ENCODE measurements at regions not wholly inside any gene's neighbourhood (a gene's known extent, or its start where the extent isn't known, plus 50 kb on each side); places are given as distances from the start of the nearest gene placed in this dataset.
"Not testable (repeated sequence)": the region's sequence is repeated elsewhere in the genome, so short reads cannot be mapped to it uniquely, and the experiment has no call there.

DNA sequence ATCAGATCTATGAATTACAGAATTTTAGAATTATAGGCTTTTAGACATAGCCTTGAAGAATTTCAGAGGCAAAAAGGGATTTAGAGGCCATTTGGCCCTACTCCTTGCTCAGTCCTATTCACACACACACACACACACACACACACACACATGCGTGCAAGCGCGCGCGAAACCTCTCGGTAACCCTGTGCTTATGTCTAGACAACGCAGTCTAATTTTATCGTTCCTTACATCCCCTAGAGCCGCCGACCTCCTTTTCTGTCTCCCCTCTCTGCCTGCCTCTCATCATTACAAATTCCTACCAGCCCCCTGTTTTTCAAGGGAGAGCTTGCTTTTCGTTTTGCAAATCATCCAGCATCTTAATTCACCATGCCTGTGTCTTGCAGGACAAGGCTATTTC, 252.1 kb downstream of the FOXD2 start:
- DNase-seq, result no peak

DNA sequence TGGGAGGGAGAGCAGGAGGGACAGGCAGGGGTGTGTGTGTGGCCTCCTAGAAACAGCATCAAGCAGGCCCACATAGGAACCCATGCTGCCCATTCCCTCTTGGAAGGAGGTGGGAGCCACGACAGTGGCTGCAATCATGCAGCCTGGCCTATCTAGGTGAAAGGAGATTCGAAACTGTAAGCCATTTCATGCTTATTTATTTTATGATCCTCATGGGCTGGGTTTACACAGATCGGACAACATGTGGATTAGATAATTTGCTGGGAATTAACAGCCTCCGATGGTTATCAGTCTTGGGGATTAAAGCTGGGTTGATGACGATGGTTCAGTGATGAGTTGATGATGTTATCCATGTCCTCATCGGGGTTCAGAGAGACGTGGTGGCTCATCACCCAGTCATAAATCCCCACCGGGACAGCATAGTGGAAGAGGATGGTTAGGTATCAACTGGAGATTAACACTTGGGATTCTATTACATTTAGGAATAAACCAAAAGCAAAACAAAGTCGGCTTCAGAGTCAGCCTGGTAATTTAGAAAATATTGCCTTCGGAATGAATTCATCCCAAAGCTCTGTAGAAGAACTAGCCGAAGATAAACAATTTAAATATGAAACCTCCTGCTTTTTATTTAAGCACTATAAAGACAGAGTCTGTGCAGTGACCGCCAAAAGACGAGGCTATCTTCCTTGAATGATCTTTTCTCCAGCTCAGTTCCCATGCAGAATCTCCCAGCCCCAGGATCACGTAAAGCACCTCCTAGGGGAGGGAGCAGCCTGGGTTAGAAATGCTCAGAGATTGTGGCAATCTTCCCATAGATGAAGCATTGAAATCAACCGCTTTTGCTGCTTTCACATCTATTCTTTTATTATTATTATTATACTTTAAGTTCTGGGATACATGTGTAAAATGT, 252.8 kb downstream of the FOXD2 start:
- no peak for DNase-seq

DNA sequence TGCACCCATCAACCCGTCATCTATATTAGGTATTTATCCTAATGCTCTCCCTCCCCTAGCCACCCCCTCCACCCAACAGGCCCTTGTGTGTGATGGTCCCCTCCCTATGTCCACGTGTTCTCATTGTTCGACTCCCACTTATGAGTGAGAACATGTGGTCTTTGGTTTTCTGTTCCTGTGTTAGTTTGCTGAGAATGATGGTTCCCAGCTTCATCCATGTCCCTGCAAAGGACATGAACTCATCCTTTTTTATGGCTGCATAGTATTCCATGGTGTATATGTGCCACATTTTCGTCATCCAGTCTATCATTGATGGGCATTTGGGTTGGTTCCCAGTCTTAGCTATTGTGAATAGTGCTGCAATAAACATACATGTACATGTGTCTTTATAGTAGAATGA, 253.4 kb downstream of the FOXD2 start:
- DNase-seq, result not testable (repeated sequence)

DNA sequence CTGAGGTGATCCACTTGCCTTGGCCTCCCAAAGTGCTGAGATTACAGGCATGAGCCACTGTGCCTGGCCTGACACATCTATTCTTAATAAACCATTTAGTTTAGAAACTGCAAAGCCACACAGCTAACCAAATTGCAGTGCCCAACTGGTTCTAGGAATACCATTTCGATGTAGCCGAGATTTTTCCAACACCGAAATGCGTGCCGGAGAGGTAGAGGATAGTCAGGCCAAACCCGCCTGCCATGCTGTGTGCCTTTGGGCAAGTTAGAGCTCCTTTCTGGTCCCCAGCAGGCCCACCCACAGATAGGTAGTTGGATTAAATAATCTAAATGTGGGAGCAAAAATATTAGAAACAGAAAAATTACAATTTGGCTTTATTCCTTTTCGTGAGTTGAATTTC, 254.4 kb downstream of the FOXD2 start:
- DNase-seq, result no peak

DNA sequence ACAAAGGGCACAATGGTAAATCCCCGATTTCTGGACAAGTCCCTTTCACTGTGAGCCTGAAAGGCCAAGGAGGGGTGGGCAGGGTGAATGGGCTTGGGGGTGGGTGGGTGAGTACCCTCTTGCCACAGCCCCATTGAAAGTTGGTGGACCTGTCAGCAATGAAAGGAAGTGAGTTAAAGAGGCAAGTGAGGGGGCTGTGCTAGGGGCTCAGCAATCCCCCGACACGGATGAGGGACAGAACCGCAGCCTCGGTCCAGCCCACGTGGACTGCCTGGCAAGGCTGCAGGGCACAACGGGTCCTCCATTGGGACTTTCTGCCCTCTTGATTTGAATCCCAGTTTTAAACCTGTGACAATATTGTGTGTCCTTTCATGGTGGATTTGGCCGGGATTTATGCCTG, 255.3 kb downstream of the FOXD2 start:
- DNase-seq, result no peak

DNA sequence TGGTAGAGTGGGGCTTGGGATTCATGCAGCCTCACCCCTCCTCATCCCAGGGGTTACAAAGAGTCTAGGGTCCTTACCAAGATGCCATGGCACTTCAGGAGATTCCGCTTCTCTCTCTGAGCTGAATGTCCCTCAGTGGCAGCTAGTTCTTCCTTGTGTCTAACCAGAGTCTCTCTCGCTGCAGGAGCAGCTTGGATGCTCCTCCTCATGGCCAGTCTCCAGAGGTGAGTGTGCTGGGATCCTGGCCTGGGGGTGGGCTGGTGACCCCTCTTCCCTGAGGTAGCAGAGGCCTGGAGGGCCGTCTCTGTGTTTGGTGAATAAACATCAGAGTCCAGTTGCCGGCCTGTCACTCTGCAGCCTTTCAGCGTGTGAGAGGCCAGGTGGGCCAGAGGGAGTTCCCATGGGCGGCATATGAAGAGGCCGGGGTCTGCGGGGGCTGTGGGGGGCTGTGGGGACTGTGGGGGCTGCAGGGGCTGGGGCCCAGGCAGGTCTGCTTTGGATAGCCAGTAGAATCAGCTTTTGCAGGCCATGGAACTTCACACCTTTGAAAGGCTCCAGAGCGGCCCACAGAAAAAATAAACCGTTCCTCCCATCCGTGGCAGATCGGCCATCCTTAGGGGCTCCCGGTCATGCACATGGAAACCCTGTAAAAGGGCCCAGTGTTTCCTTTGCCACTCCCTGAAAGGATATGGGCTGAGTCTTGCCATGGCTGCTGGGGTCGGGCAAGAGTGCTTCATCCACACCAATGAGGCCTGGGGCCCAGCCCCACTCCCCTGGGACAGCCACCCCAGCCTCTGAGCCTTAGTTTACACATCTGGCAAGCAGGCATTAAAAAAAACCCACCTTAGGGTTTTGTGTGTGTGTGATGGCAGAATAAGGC, 256.4 kb downstream of the FOXD2 start:
- DNase-seq, result no peak

DNA sequence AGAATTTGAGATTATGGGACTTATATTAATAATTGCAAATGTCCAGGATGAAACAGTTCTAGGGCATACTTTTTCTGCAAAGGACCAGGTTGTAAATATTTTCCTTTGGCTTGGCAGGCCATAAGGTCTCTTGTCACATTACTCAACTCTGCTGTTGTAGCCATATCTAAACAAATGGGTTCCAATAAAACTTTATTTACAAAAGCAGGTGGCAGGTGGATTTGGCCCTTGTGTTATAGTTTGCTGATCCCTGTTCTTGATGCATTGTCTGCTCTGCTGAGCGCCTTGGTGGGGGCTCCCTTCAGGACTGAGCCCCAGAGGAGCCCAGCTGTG, 258.5 kb downstream of the FOXD2 start:
- no peak for DNase-seq

DNA sequence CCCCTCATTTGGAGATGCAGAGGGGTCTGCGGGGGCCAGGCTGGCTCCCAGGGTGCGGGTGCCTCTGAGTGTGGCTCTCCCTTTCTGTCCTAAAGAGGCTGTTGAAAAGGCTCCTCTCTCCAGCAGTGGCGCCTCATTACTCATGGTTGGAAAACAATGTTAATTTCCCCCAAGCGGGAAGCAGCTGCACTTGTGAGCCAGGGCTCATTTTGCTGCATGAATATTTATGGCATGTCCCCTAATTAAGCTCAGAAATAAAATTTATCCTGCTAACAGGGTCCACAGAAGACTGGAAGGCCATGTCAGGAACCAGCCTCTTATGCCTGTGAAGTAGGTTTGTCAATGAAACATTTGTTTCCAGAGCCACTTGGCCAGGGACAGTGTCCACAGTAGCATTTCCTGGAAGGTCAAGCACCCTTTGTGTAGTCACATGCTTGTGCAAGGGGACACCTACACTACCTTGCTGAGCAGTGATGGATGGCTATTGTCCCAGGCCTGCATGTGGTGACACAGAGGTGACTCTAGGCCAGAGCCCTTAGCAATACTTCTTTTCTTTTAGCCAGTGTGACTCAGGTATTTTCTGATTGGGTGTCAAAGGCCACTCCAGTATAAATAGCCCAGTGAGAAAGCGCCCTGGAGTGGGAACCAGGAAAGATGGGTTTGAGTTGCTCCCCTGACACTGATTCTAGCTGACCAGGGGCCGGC, 259.0 kb downstream of the FOXD2 start:
- DNase-seq, result no peak

DNA sequence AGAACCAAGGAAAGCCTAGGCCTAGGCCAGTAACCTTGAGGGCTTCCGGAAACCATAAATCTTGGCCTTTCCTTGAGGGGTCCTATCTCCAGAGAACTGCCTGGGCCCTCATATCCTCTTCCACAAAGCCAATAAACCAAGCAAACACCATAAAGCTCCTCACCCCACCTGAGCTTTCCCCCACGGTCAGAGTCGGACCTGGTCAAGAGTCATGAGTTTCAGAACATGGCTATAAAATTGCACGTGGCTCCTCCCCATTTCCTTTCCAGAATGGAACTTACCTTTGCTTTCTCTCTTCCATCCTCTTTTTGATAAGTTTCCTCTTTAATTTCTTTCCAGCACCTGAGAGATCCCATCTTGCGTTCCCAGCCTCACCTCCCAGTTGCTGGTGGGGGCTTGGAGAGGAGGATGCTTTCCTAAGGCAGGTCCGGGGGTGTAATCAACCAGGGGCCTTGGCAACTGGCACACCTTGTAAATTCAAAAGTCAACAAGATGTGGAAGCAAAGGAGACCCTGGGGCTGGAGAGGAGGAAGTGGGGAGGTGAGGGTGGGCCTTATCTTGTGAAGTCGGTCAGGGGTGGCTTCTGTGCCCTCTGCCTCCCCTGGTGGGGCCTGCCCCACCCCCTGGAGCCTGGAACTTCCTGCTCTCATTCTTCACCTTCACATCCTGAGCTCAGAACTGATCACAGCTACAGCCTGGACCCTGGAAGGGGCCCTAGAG, 259.9 kb downstream of the FOXD2 start:
- DNase-seq, result no peak

DNA sequence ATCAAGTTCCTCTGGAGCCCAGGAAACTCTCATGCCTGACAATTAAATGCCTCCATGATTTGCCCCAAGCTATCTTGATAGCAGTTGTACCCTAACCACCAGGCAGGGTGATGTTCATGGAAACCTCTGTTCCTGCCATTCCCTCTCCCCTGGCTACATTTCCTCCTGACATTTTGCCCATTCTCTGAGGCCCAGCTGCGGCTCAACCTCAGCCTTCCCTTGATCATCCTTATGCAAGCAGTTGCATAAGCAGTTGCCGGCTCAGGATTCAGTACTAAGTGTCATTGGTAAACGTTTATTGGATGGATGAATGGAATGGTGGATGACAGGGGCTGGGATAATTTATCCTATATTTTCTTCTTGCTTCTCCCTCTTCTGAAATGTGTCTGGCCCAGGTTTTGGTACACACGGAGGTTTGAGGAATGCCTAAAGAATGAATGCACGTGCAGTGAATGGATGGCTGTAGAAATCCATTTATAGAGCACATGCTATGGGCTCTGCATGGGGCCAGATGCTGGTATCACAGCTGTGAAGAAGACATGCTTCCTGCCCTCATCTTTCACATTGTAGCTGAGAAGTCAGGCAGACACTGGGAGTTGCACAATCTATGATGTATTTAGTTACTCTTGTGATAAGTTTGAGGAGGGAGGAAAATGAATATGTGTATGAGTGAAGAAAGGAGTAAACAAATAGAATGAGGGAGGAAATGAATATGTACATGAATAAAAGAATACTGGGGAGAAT, 261.8 kb downstream of the FOXD2 start:
- no peak for DNase-seq

DNA sequence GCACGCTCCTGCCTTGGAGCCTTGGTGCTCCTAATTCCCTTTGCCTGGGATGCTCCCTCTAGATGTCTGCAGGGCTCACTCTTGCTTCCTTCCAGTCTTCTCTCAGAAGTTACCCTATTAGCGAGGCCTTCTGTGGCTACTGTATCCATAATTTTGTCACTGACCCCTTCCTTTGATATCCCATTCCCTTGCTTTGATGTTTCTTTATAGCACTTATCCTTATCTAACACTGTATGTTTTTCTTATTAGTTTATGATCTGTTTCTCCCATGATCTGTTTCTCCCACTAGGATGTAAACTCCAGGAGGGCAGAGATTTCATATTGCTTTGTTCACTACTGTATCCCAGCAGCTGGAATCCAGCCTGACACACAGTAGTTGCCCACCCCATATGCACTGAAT, 263.4 kb downstream of the FOXD2 start:
- no peak for DNase-seq

DNA sequence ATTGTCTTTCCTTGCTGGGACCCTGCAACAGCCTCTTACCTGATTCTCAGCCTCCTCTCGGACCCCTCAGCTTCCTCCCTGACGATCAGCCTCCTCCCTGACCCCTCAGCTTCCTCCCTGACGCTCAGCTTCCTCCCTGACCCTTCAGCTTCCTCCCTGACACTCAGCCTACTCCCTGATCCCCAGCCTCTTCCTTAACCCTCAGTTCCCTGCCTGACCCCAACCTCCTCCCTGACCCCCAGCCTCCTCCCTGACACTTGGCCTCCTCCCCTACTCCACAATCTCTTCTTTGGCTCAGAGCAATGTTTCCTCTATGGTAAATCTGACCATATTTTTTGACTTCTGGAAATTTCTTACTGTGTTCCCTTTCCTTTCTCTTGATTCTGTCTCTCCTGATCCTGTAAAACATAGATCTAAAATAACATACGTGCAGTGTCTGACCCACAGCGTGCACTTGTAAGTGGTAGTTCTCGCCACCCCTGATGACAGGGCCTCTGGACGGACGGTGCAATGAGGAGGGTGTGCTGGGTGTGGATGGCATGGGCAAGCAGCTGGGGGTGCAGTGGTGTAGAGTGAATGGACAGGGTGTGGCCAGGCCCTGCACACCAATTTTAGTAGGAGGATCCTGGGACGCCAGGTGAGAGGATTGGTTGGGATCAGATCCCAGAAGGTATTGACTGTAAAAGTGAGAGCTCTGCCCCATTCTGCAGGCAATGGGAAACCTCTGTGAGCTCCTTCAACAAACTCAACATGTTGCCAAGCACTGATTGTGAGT, 264.1 kb downstream of the FOXD2 start:
- no peak for DNase-seq

DNA sequence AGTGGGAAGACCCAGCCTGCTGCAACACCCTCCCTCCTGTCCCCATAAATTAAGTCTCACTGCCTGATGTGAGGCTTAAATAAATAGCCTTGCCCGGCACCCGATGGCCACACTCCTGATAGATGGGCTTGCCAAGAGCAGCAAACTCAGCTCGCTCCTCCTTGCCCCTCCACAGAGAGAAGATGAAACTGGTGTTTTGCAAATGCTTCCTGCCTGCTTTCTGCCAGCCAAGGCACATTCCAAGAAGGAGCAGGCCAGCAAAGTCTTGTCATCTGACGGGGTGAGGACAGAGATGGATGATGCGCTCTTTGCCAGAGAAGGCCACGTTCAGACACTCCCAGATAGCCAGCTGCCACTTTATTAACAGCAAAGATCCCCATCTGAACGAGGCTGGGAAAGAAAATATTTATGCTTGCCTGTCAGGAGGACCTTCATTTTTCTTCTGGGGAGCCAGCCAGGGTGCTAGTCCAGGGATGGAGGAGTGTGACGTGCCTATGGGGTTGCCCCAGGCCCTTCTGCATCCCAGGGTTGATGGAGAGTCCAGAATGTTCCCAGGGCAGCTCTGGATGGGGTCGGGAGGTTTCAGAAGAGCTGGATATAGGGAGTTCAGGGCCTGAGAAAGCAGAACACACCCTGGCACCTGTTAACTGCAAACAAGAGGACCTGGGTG, 265.4 kb downstream of the FOXD2 start:
- no peak for DNase-seq

DNA sequence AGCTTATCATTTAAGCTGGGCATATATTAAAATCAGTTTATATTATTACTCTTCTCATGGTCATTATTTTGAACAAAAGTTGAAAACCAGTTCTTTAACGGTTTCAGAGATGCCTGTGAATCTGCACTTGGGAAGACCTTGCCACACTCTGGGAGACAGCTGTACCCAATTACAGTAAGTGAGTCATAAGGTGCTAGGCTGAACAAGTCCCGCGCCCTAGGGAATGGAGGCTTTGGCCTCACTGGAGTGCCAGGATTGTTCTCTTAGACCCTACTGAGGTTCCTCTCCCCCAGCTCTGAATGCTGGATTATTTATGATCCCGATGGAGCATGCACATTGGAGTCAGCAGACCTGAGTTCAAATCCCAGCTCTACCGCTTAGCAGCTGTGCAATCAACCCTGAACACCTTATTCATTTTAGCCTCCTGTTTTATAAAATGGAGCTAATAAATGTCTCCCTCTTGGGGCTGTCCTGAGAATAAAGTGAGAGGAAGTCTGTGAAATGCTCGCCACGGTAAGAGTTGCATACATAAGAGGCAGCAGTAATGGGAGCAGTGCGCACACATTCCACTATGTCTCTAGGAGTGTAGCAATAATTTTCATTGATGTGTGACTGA, 266.2 kb downstream of the FOXD2 start:
- no peak for DNase-seq

DNA sequence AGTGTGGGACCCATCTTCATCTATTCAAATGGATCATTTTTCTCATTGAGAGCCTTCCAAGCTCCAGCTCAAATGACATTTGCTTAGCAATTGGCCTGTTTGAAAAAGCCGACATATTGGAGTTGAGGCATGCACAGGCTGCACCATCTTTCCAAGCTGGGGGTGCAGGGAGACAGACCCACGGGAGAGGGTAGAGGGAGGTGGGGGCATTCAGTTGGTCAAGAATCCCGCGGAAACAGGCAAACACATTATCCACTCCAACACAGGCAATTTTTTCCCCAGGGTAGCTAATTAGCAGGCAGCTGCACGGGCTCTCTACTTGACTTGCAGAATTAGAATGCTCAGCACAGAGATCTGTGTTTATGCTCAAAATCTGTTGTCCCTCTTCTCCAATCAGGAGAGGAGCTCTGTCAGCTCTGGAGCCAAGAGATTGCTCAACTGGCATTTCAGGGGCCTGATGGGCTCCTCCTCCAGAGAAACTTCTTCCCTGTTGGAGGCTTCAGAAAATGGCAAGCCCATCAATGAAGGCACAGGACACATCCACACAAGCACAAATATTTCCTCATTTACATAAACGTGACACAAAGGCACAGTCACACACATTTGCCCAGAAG, 267.8 kb downstream of the FOXD2 start:
- DNase-seq, result no peak

DNA sequence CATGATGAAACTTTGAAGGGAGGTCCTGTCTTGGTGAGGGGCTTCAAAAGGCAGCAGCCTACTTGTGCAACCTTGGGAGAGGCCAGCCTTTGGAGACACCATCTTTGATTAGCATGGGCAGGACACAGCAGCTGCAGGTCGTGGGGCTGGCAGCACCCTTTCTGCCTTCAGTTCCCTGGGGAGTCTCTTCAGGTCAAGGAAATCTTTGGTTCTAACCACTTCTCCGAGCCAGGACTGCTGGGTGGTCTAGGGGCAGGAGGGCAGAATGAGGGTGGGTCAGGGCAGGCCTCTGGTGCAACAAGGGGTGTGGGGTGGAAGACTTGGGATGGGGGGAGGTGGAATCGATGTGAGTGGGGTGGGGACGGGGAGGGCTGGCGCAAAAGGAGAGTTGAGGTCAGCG, 269.7 kb downstream of the FOXD2 start:
- DNase-seq, result no peak

DNA sequence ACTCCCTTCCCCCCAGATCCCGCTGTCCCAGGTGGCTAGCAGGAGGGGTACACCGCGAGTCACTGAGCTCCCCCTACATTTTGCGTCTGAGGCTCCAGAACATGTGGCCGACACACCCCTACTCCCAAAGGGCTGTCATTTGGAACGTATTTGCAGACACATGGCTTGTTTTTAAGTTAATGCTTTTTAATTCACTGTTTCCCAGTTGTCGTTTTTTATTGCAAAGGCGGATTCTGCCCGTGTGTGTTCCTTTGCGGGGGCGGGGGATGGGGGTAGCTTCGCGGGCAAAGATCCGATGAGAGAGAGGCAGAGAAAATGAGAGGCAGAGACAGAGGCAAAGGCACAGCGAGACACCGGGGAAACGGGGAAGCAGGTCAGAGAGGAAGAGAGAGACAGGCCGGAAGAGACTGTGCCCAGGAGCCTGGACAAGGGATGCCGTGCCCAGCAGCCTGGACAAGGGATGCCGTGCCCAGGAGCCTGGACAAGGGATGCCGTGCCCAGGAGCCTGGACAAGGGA, 270.2 kb downstream of the FOXD2 start:
- DNase-seq, result no peak

DNA sequence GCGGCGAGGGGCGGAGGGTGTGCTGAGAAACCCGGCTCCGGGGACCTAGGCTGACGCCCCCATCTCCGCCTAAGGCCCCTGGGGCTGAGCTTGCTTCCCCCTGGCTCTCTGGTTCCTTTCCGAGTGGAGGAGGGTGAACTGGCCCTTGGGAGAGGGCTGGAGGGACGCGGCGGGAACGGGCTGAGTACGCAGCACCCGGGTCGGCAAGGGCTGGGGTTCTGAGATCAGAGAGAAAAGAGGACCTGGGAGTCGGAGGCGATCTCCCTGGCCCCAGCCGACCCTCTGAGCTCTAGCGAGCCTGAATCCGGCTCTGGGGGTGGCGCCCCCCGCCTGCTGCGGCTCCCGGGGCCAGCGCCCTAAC, 270.8 kb downstream of the FOXD2 start:
- DNase-seq, result no peak

DNA sequence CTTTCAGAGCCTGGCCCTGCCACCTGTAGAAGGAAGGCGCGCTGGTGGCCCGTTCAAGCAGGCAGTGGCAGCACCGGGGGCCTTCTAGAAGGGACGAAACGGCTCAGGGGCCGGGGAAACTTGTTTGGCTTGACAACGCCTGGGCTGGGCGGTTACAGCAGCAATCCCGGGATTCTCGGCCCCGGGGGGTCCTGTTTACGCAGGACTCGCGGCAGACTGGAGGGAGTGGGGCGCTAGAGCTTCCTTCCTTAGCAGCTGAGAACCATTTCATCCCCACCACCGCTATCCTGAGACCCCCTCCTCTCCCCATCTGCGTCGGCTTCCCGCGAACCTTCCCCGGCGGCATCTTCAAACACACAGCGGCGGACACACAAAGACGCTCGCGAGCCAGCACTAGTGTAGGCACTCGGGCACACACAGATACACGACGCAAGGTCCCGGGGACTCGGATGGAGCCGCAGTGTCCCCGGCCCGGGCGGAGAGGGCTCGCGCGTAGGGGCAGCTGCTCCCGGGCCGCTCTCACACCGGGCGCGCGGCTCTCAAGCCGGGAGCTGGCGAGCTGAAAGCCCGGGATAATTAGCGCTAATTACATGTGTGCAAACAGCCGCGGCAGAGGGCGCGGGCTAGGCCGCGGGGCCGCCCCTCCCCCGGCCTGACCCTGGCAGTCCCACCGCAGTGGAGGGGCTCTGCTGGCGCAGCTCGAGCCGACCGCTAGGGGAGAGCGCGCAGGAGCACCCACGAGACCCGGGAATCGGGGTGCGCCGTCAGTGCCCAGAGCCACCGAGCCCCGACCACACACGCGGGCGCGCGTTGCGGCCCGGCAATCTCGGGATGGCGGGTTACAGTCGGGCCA, 271.4 kb downstream of the FOXD2 start:
- peak; percentile 9 for DNase-seq
